ENCODE measurements at regions not wholly inside any gene's neighbourhood (a gene's known extent, or its start where the extent isn't known, plus 50 kb on each side); places are given as distances from the start of the nearest gene placed in this dataset.

- dilution Hi-C loops (cut with HindIII; ENCODE audit: low sequenced_read_pairs, unreplicated experiment) (no loop called here), intact Hi-C loops (cut with micrococcal nuclease) (loop anchor here (2.0 kb wide), 1 partner anchor 83 kb away; no protein-coding TSS in a partner anchor), in situ Hi-C loops (cut with MboI; ENCODE audit: low sequenced_read_pairs) (no loop called here)
- ChIA-PET POLR2A (ENCODE audit: unreplicated experiment) (interaction anchor here (0.8 kb wide), 1 partner anchor 84 kb away, joined by 3 read pairs; no protein-coding TSS in a partner anchor), CTCF (interaction anchor here (0.7 to 0.8 kb wide), 2 partner anchors 93 to 224 kb away, joined by 3 read pairs; no protein-coding TSS in a partner anchor)
- Histone ChIP-seq H3K4me2 (ENCODE audit: low read depth, low read length) (no peak overlapping the region), H3K9ac (ENCODE audit: low read depth, low read length) (no peak overlapping the region), H3K9me1 (ENCODE audit: insufficient read depth, low read length) (no peaks in the 10 kb centered on the region), H3K4ac (ENCODE audit: low read depth, low read length) (peak overlapping the region; percentile 85), H3K79me1 (ENCODE audit: low read depth in 1 of 2, low read length in 2 of 2) (no peaks in the 10 kb centered on the region), H4K91ac (ENCODE audit: insufficient read depth, low read depth, low read length) (peak overlapping the region; percentile 68), H3K4me3 (ENCODE audit: insufficient read depth, low read depth, low read length) (no peak overlapping the region), H2BK20ac (ENCODE audit: low read depth, low read length) (peak overlapping the region; percentile 73), H3K18ac (ENCODE audit: low read depth, low read length) (peak overlapping the region; percentile 71), H2AK9ac (replicated peaks; ENCODE audit: low read depth, low read length, poor library complexity) (no peak overlapping the region), H3K9me3 (ENCODE audit: control insufficient read depth, insufficient read depth, low read length) (peaks cover 4% of the 10 kb centered on the region; the same call in 1 of the 2 replicates), H3K14ac (replicated peaks; ENCODE audit: low read depth, low read length) (0 out of 2 replicates have a peak overlapping the region, but pooled peaks have one; percentile 32), H3K36me3 (ENCODE audit: control insufficient read depth, insufficient read depth, low read length) (no peaks in the 10 kb centered on the region), H3K23ac (ENCODE audit: low read depth, low read length) (0 out of 2 replicates have a peak overlapping the region, but pooled peaks have one; percentile 36), H3K56ac (ENCODE audit: extremely low read depth, insufficient read depth, low read length) (no peak overlapping the region), H2BK5ac (ENCODE audit: low read depth, low read length, poor library complexity, severe bottlenecking) (peak overlapping the region; percentile 56), H2BK120ac (ENCODE audit: low read depth, low read length) (peak overlapping the region; percentile 65), H3K4me1 (ENCODE audit: control insufficient read depth, insufficient read depth, low read length) (peaks cover 4% of the 10 kb centered on the region; the same call in 1 of the 2 replicates), H4K8ac (ENCODE audit: low read depth in 2 of 2, low read length in 2 of 2) (peak overlapping the region; percentile 51 to 68; a peak in 3 of 4 replicates), H3K27me3 (ENCODE audit: control insufficient read depth, insufficient read depth, low read length) (no peaks in the 10 kb centered on the region), H2AK5ac (ENCODE audit: low read depth, low read length) (peak overlapping the region; percentile 66; the same call in 1 of the 2 replicates), H4K5ac (ENCODE audit: low read depth, low read length) (peak overlapping the region; percentile 51; the same call in 1 of the 2 replicates), H2BK15ac (ENCODE audit: low read depth, low read length) (peak overlapping the region; percentile 68; the same call in 2 of the 3 replicates), H3K27ac (ENCODE audit: insufficient read depth, low read length) (peak overlapping the region; percentile 60; the same call in 1 of the 2 replicates), H2AFZ (replicated peaks; ENCODE audit: low read length, poor library complexity) (no peak overlapping the region), H4K20me1 (ENCODE audit: insufficient read depth, low read length) (no peaks in the 10 kb centered on the region)
- ATAC-seq (ENCODE audit: low read depth), result no peak
- no TSS peak for BruUV-seq (replicated peaks)
- no CpG with 5 or more reads among the region's 2 CpGs for WGBS, 2 experiments (ENCODE audit: extremely low coverage in 2 of 2, insufficient read length in 1 of 2)
- no peak for TF ChIP-seq SMC3 (IDR thresholded peaks at IDR 0.05; ENCODE audit: low read depth, low read length)
- TF ChIP-seq MXI1 (IDR thresholded peaks at IDR 0.05; ENCODE audit: borderline replicate concordance, low read depth, low read length), result no peak
- TF ChIP-seq BHLHE40 (IDR thresholded peaks at IDR 0.05; ENCODE audit: low read depth, low read length), result no peak
- DNase-seq, result no peak
Observed at GRCh38 chr5:156037151-156037909, 289.6 kb upstream of the SGCD start.
